Naive thymus-derived CD4-positive, alpha-beta T cell (primary cell): ENCODE measurements at regions not wholly inside any gene's neighbourhood (a gene's known extent, or its start where the extent isn't known, plus 50 kb on each side); places are given as distances from the start of the nearest gene placed in this dataset.

ENCODE experiments used
- ATAC-seq: fragments of 150-1000 bp; cut with Tn5 transposase; 2 replicates; pipeline ENCODE4 v1.10.0; 2021; ENCODE audit warnings: mild to moderate bottlenecking, moderate library complexity
- CTCF ChIA-PET: fragments of 350-600 bp; sonication (Branson Sonifier 250); formaldehyde crosslinking; loops from one replicate; lab custom pipeline; 2021; ENCODE audit warnings: antibody characterized with exemption; lab: Charles Lee
- POLR2A ChIA-PET: fragments of 350-600 bp; sonication (Branson Sonifier 250); formaldehyde crosslinking; loops from one replicate; lab custom pipeline; 2021; ENCODE audit warnings: antibody characterized with exemption, inconsistent platforms; lab: Charles Lee
- DNase-seq, 9 donors: peaks; one replicate each; pipeline versions ENCODE4 v3.0.0 to v3.0.0-alpha.2; 2020 to 2022; ENCODE audit warnings: mixed read lengths in 1 of 9
- H3K27ac ChIP-seq: one replicate; pipeline ENCODE4 v1.7.0; 2013; ENCODE audit warnings: mild to moderate bottlenecking, low read depth, low read length, moderate library complexity
- H3K27me3 ChIP-seq, 2 donors: one replicate each; pipeline ENCODE4 v1.7.0; 2013; ENCODE audit warnings: low read length in 2 of 2, mild to moderate bottlenecking in 2 of 2, moderate library complexity in 2 of 2; ENCODE audit not compliant: control insufficient read depth in 2 of 2, insufficient read depth in 2 of 2
- H3K36me3 ChIP-seq, 3 experiments: 1 replicate in 2 of 3; 2 replicates in 1 of 3; pipeline ENCODE4 v1.7.0; 2013; ENCODE audit warnings: low read length in 3 of 3, mild to moderate bottlenecking in 3 of 3, moderate library complexity in 1 of 3; ENCODE audit not compliant: insufficient read depth in 3 of 3, control insufficient read depth in 2 of 3
- H3K4me1 ChIP-seq, 2 donors: one replicate each; pipeline ENCODE4 v1.7.0; 2013; ENCODE audit warnings: low read length in 2 of 2, mild to moderate bottlenecking in 2 of 2, moderate library complexity in 1 of 2; ENCODE audit not compliant: control insufficient read depth in 2 of 2, insufficient read depth in 2 of 2
- H3K4me3 ChIP-seq: 2 replicates; pipeline ENCODE4 v1.7.0; 2013; ENCODE audit warnings: mild to moderate bottlenecking, low read length
- H3K9me3 ChIP-seq, 3 experiments: 1 replicate in 2 of 3; 2 replicates in 1 of 3; pipeline ENCODE4 v1.7.0; 2013; ENCODE audit warnings: low read length in 3 of 3; ENCODE audit not compliant: control insufficient read depth in 2 of 3
- H3K27ac Mint-ChIP-seq, 9 donors: one replicate each; pipeline ENCODE4 v1.8.0; 2020 to 2022; ENCODE audit warnings: mixed read lengths in 9 of 9, mild to moderate bottlenecking in 8 of 9, moderate library complexity in 5 of 9, inconsistent platforms in 2 of 9
- H3K27me3 Mint-ChIP-seq, 5 donors: one replicate each; pipeline ENCODE4 v1.8.0; 2021 to 2022; ENCODE audit warnings: mixed read lengths in 5 of 5, mild to moderate bottlenecking in 1 of 5
- H3K36me3 Mint-ChIP-seq, 5 donors: one replicate each; pipeline ENCODE4 v1.8.0; 2020 to 2022; ENCODE audit warnings: mixed read lengths in 5 of 5, mild to moderate bottlenecking in 3 of 5, inconsistent platforms in 1 of 5
- H3K4me1 Mint-ChIP-seq, 7 donors: one replicate each; pipeline ENCODE4 v1.8.0; 2020 to 2022; ENCODE audit warnings: mixed read lengths in 7 of 7, mild to moderate bottlenecking in 3 of 7, inconsistent platforms in 1 of 7
- H3K4me3 Mint-ChIP-seq, 10 donors: one replicate each; pipeline ENCODE4 v1.8.0; 2020 to 2022; ENCODE audit warnings: mild to moderate bottlenecking in 10 of 10, mixed read lengths in 10 of 10, moderate library complexity in 6 of 10, inconsistent platforms in 2 of 10
- H3K9me3 Mint-ChIP-seq, 11 donors: one replicate each; pipeline ENCODE4 v1.8.0; 2020 to 2022; ENCODE audit warnings: mixed read lengths in 11 of 11, mild to moderate bottlenecking in 4 of 11, inconsistent platforms in 1 of 11, moderate library complexity in 1 of 11
- intact Hi-C, 2 donors: fragments of 100-400 bp; cut with micrococcal nuclease; formaldehyde crosslinking; loops; one replicate each; pipeline ENCODE4 v1.15.1; 2023

DNA sequence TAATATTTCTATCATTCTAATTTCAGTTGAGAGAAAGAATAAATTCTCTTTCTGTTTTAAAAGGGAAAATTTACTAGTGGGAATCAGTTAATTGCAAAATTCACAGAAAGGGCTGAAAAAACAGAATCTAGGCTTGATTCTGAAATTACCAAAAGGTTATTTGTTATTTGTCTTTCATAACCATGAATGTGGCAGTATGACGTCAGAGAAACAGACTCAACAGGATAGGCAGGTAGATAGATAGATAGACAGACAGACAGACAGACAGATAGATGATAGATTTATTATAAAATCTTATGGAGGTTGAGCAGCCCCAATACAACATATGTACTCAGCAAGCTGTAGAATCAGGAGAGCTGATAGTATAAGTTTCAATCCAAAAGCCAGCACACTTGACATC is 311.0 kb downstream of the ADAM29 start:
- Histone ChIP-seq H3K27ac (no peak overlapping the region), H3K36me3 (no peaks in the 10 kb centered on the region), H3K9me3 (no peaks in the 10 kb centered on the region), H3K4me1 (no peaks in the 10 kb centered on the region), H3K27me3 (no peaks in the 10 kb centered on the region), H3K4me3 (no peak overlapping the region)
- H3K9me3 Mint-ChIP-seq = peaks cover 0 to 8% (median 0%) of the 10 kb centered on the region in 11 donors
- ATAC-seq (no peak), DNase-seq (no peak)
- POLR2A ChIA-PET = no interaction called here
- H3K4me1 Mint-ChIP-seq = no peaks in the 10 kb centered on the region
- CTCF ChIA-PET = no interaction called here
- no peaks in the 10 kb centered on the region for H3K36me3 Mint-ChIP-seq
- no peaks in the 10 kb centered on the region for H3K27me3 Mint-ChIP-seq
- no peak overlapping the region for H3K4me3 Mint-ChIP-seq
- no peak overlapping the region for H3K27ac Mint-ChIP-seq
- intact Hi-C loops = no loop called here

DNA sequence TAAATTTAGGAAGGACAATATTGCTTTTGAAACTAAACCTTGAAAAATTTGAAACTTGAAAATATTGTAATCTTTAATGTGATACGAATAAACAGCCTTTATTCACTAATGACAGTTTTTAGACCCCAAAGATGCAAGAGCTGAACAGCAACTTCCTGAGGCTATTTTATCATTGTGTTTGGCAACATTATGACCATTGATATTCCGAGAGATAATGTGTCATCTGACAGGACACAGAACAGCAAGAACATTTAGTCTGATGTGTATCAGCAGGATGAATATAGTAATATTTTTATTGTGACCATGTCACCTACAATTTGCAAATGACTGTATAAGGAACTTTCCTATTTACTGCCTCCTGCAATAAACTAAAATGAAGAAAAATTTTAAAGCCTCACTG is 316.0 kb downstream of the ADAM29 start:
- DNase-seq = no peak
- intact Hi-C loops = no loop called here
- ChIA-PET CTCF (no interaction called here), POLR2A (no interaction called here)
- no peaks in the 10 kb centered on the region for H3K9me3 ChIP-seq
- Mint-ChIP-seq H3K27ac (no peak overlapping the region), H3K4me3 (no peak overlapping the region), H3K4me1 (no peaks in the 10 kb centered on the region), H3K9me3 (peaks cover 0 to 7% (median 0%) of the 10 kb centered on the region in 11 donors), H3K36me3 (no peaks in the 10 kb centered on the region), H3K27me3 (no peaks in the 10 kb centered on the region)
- H3K27me3 ChIP-seq = no peaks in the 10 kb centered on the region
- no peak for ATAC-seq
- no peaks in the 10 kb centered on the region for H3K4me1 ChIP-seq
- H3K36me3 ChIP-seq = no peaks in the 10 kb centered on the region
- no peak overlapping the region for H3K4me3 ChIP-seq
- H3K27ac ChIP-seq = no peak overlapping the region

- intact Hi-C loops = no loop called here
- H3K27me3 Mint-ChIP-seq = no peaks in the 10 kb centered on the region
- H3K27ac Mint-ChIP-seq = no peak overlapping the region
- no peaks in the 10 kb centered on the region for H3K4me1 Mint-ChIP-seq
- ChIA-PET POLR2A (no interaction called here), CTCF (no interaction called here)
- no peak overlapping the region for H3K27ac ChIP-seq
- ATAC-seq (no peak), DNase-seq (no peak)
- peaks cover 0 to 7% (median 0%) of the 10 kb centered on the region in 11 donors for H3K9me3 Mint-ChIP-seq
- no peak overlapping the region for H3K4me3 Mint-ChIP-seq
- no peaks in the 10 kb centered on the region for H3K4me1 ChIP-seq
- no peaks in the 10 kb centered on the region for H3K27me3 ChIP-seq
- no peaks in the 10 kb centered on the region for H3K36me3 ChIP-seq
- H3K36me3 Mint-ChIP-seq = no peaks in the 10 kb centered on the region
- H3K4me3 ChIP-seq = no peak overlapping the region
- no peaks in the 10 kb centered on the region for H3K9me3 ChIP-seq
Observed at GRCh38 chr4:175238827-175239517, 320.8 kb downstream of the ADAM29 start.

- Mint-ChIP-seq H3K9me3 (peaks cover 0 to 25% (median 4%) of the 10 kb centered on the region in 11 donors), H3K27ac (no peak overlapping the region), H3K36me3 (no peaks in the 10 kb centered on the region), H3K27me3 (no peaks in the 10 kb centered on the region), H3K4me3 (no peak overlapping the region), H3K4me1 (no peaks in the 10 kb centered on the region)
- Histone ChIP-seq H3K4me3 (no peak overlapping the region), H3K27ac (no peak overlapping the region), H3K4me1 (no peaks in the 10 kb centered on the region), H3K36me3 (no peaks in the 10 kb centered on the region), H3K9me3 (no peaks in the 10 kb centered on the region), H3K27me3 (no peaks in the 10 kb centered on the region)
- intact Hi-C loops = no loop called here
- no peak for DNase-seq
- no peak for ATAC-seq
- ChIA-PET CTCF (no interaction called here), POLR2A (no interaction called here)
Observed at GRCh38 chr4:175246941-175247340, 328.8 kb downstream of the ADAM29 start.

DNA sequence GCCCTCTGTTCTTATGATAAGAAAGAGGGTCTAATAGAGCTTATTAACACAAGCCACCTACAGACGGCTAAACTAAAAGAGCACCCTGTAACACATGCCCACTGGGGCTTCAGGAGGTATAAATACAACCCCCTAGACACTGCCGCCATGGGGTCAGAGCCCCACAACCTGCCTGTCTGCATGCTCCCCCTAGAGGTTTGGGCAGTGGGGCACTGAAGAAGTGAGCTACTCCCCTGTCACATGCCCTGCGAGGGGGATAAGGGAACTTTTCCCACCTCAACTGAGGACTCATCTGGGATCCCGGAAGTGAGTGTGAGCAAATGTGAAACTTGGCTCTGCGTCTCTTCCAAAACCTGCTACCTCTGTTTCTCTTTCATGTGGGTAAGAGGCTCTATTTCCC is 334.5 kb downstream of the ADAM29 start:
- H3K36me3 ChIP-seq = no peaks in the 10 kb centered on the region
- H3K27ac ChIP-seq = no peak overlapping the region
- CTCF ChIA-PET = no interaction called here
- DNase-seq (no peak), ATAC-seq (no peak)
- H3K4me1 ChIP-seq = no peaks in the 10 kb centered on the region
- peaks cover 0 to 13% (median 3%) of the 10 kb centered on the region in 11 donors for H3K9me3 Mint-ChIP-seq
- H3K27ac Mint-ChIP-seq = no peak overlapping the region
- no peaks in the 10 kb centered on the region for H3K9me3 ChIP-seq
- intact Hi-C loops = no loop called here
- H3K4me3 Mint-ChIP-seq = no peak overlapping the region
- no peaks in the 10 kb centered on the region for H3K27me3 Mint-ChIP-seq
- H3K4me3 ChIP-seq = no peak overlapping the region
- no peaks in the 10 kb centered on the region for H3K36me3 Mint-ChIP-seq
- H3K4me1 Mint-ChIP-seq = no peaks in the 10 kb centered on the region
- POLR2A ChIA-PET = no interaction called here
- no peaks in the 10 kb centered on the region for H3K27me3 ChIP-seq

GRCh38 chr4:175253184-175253902 is 335.2 kb downstream of the ADAM29 start:
- CTCF ChIA-PET = no interaction called here
- no peak for ATAC-seq

DNA sequence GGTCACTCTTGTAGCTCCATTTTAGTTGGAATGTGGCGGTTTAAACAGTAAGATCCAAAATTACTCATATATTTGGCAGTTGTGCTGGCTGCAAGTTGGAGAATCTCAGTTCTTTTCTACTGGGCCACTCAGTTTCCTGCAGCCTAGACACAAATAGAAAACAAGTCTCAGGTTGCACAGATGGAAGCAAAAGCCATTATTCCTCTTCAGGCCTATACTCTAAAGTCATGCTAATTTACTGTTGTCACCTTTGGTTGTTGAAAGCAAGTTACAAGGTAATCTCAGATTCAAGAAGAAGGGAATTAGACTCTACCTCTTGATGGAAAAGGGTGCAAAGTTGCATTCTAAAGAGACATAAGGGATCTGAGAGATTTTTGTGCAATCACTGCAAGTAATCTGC is 345.4 kb downstream of the ADAM29 start:
- Histone ChIP-seq H3K4me3 (no peak overlapping the region), H3K36me3 (no peaks in the 10 kb centered on the region), H3K27ac (no peak overlapping the region), H3K27me3 (no peaks in the 10 kb centered on the region), H3K4me1 (no peaks in the 10 kb centered on the region), H3K9me3 (no peaks in the 10 kb centered on the region)
- ATAC-seq (no peak), DNase-seq (no peak)
- Mint-ChIP-seq H3K9me3 (peaks cover 0 to 7% (median 0%) of the 10 kb centered on the region in 11 donors), H3K27me3 (no peaks in the 10 kb centered on the region), H3K4me3 (no peak overlapping the region), H3K27ac (no peak overlapping the region), H3K4me1 (no peaks in the 10 kb centered on the region), H3K36me3 (no peaks in the 10 kb centered on the region)
- intact Hi-C loops = no loop called here
- ChIA-PET CTCF (no interaction called here), POLR2A (no interaction called here)

More at GRCh38 chr4:175253184-175253902, 335.2 kb downstream of the ADAM29 start:
- H3K4me1 ChIP-seq = no peaks in the 10 kb centered on the region
- Mint-ChIP-seq H3K27ac (no peak overlapping the region), H3K4me3 (no peak overlapping the region), H3K9me3 (peaks cover 0 to 13% (median 3%) of the 10 kb centered on the region in 11 donors), H3K27me3 (no peaks in the 10 kb centered on the region), H3K36me3 (no peaks in the 10 kb centered on the region), H3K4me1 (no peaks in the 10 kb centered on the region)
- intact Hi-C loops = no loop called here
- H3K4me3 ChIP-seq = no peak overlapping the region
- no peak overlapping the region for H3K27ac ChIP-seq
- H3K36me3 ChIP-seq = no peaks in the 10 kb centered on the region
- DNase-seq = no peak
- POLR2A ChIA-PET = no interaction called here
- no peaks in the 10 kb centered on the region for H3K27me3 ChIP-seq
- no peaks in the 10 kb centered on the region for H3K9me3 ChIP-seq
